ENCODE measurements at regions not wholly inside any gene's neighbourhood (a gene's known extent, or its start where the extent isn't known, plus 50 kb on each side); places are given as distances from the start of the nearest gene placed in this dataset.

GRCh38 chr21:43301409-43302061 lies 125.4 kb downstream of the SIK1 start:
- no peak for DNase-seq

GRCh38 chr21:43300496-43301408 lies 126.2 kb downstream of the SIK1 start:
- DNase-seq = no peak

- DNase-seq = no peak
Observed at GRCh38 chr21:43299441-43300277, 127.3 kb downstream of the SIK1 start.

GRCh38 chr21:43298546-43299440 lies 128.1 kb downstream of the SIK1 start:
- DNase-seq = no peak

- no peak for DNase-seq
Observed at GRCh38 chr21:43297989-43298388, 128.9 kb downstream of the SIK1 start.

GRCh38 chr21:43297391-43297981 lies 128.7 kb downstream of the CRYAA start:
- no peak for DNase-seq

GRCh38 chr21:43295066-43295958 lies 126.5 kb downstream of the CRYAA start:
- DNase-seq = no peak

GRCh38 chr21:43294194-43294902 lies 125.5 kb downstream of the CRYAA start:
- no peak for DNase-seq

GRCh38 chr21:43292866-43293142 lies 124.0 kb downstream of the CRYAA start:
- no peak for DNase-seq

- no peak for DNase-seq
Observed at GRCh38 chr21:43292041-43292865, 123.4 kb downstream of the CRYAA start.

- no peak for DNase-seq
Observed at GRCh38 chr21:43291347-43291950, 122.6 kb downstream of the CRYAA start.

GRCh38 chr21:43290421-43291346 lies 121.9 kb downstream of the CRYAA start:
- no peak for DNase-seq

GRCh38 chr21:43289966-43290365 lies 121.2 kb downstream of the CRYAA start:
- no peak for DNase-seq

- no peak for DNase-seq
Observed at GRCh38 chr21:43289442-43289841, 120.6 kb downstream of the CRYAA start.

- DNase-seq = no peak
Observed at GRCh38 chr21:43287795-43288755, 119.3 kb downstream of the CRYAA start.

- no peak for DNase-seq
Observed at GRCh38 chr21:43287111-43287760, 118.4 kb downstream of the CRYAA start.
